ENCODE measurements at regions not wholly inside any gene's neighbourhood (a gene's known extent, or its start where the extent isn't known, plus 50 kb on each side); places are given as distances from the start of the nearest gene placed in this dataset.

DNA sequence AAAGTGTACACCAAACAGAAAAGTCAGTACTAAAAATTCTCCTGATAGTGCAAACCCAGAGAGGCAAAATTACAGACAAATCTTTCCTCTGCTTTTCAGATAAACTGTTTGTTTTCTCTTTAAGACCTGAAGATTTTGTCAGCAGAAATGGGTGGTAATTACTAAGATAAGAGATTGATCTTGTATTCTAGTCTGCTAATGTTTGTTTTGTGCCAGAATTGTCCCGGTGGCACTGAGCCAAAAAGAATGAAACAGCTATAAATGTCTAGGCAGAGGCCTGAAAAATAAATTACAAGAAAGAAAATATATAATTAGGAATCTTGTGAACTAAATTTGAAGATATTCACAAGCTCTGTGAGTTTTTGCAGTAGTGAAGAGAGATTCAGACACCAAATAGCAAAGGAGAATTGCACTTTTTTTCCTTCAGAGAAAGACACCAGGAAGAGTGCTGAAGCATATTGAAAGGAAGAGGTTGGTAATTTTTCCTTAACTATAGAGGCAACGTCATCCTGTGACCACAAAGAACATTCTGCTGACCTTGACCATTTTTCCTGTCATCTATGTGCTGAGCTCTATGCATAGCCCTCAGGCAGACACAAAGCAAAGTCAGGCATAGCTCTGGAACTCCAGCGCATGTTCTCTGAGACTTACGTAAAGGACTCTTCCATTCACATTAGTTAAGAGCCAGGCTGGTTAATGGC is 314.5 kb upstream of the RASGEF1B start:
- TF ChIP-seq POLR2A (IDR thresholded peaks at IDR 0.05), result no peak
- TF ChIP-seq CTCF (IDR thresholded peaks at IDR 0.05 in 8 of 11, conservative IDR thresholded peaks at IDR 0.05 in 3 of 11), result no peak

Data from spleen (tissue), 7 donors.